Activated naive CD4-positive, alpha-beta T cell treated with anti-CD3 and anti-CD28 coated beads, Interleukin-2, amount 50 U/mL, for 72 hours (primary cell): ENCODE measurements at regions not wholly inside any gene's neighbourhood (a gene's known extent, or its start where the extent isn't known, plus 50 kb on each side); places are given as distances from the start of the nearest gene placed in this dataset.

Source experiments
- ATAC-seq, 2 donors: fragments of 150-1000 bp; cut with Tn5 transposase; 2 replicates each; pipeline ENCODE4 v1.10.0; 2021; ENCODE audit warnings: mild to moderate bottlenecking in 2 of 2, moderate library complexity in 2 of 2
- DNase-seq, 2 donors: peaks; one replicate each; pipeline ENCODE4 v3.0.0; 2021 to 2022; ENCODE audit warnings: low spot score in 2 of 2
- H3K27ac Mint-ChIP-seq, 2 donors: one replicate each; pipeline ENCODE4 v1.8.0; 2022; ENCODE audit warnings: mild to moderate bottlenecking in 2 of 2, mixed read lengths in 2 of 2
- H3K36me3 Mint-ChIP-seq, 2 donors: one replicate each; pipeline ENCODE4 v1.8.0; 2022; ENCODE audit warnings: mixed read lengths in 2 of 2
- H3K9me3 Mint-ChIP-seq, 2 donors: one replicate each; pipeline ENCODE4 v1.8.0; 2022; ENCODE audit warnings: mixed read lengths in 2 of 2

- DNase-seq (no peak), ATAC-seq (no peak)
- no peaks in the 10 kb centered on the region for H3K36me3 Mint-ChIP-seq
- H3K9me3 Mint-ChIP-seq, result no peaks in the 10 kb centered on the region
- H3K27ac Mint-ChIP-seq, result no peak overlapping the region
Measured at GRCh38 chr2:39546409-39546808, 109.3 kb upstream of the MAP4K3 start.

GRCh38 chr2:39546937-39547336 lies 109.9 kb upstream of the MAP4K3 start:
- no peak for DNase-seq
- Mint-ChIP-seq H3K27ac (no peak overlapping the region), H3K36me3 (no peaks in the 10 kb centered on the region), H3K9me3 (no peaks in the 10 kb centered on the region)
- ATAC-seq, result no peak

- Mint-ChIP-seq H3K27ac (no peak overlapping the region), H3K9me3 (no peaks in the 10 kb centered on the region), H3K36me3 (no peaks in the 10 kb centered on the region)
- DNase-seq, result no peak
- ATAC-seq, result no peak
Measured at GRCh38 chr2:39547811-39548719, 111.0 kb upstream of the MAP4K3 start.

GRCh38 chr2:39549000-39549399 lies 111.9 kb upstream of the MAP4K3 start:
- no peak for DNase-seq
- Mint-ChIP-seq H3K9me3 (no peaks in the 10 kb centered on the region), H3K36me3 (no peaks in the 10 kb centered on the region)

GRCh38 chr2:39549718-39550464 lies 112.8 kb upstream of the MAP4K3 start:
- H3K9me3 Mint-ChIP-seq, result no peaks in the 10 kb centered on the region
- no peaks in the 10 kb centered on the region for H3K36me3 Mint-ChIP-seq
- no peak overlapping the region for H3K27ac Mint-ChIP-seq
- no peak for ATAC-seq
- DNase-seq, result no peak

More at GRCh38 chr2:39549000-39549399, 111.9 kb upstream of the MAP4K3 start:
- no peak for ATAC-seq
- H3K27ac Mint-ChIP-seq, result no peak overlapping the region

GRCh38 chr2:39550701-39551285 lies 113.7 kb upstream of the MAP4K3 start:
- H3K27ac Mint-ChIP-seq, result no peak overlapping the region
- no peaks in the 10 kb centered on the region for H3K9me3 Mint-ChIP-seq
- DNase-seq (no peak), ATAC-seq (no peak)
- H3K36me3 Mint-ChIP-seq, result no peaks in the 10 kb centered on the region

GRCh38 chr2:39558906-39559305 lies 106.8 kb upstream of the TMEM178A start:
- H3K36me3 Mint-ChIP-seq, result peaks cover 1 to 19% of the 10 kb centered on the region in 2 donors
- H3K9me3 Mint-ChIP-seq, result peaks cover 12 to 17% of the 10 kb centered on the region in 2 donors
- ATAC-seq (no peak), DNase-seq (no peak)
- no peak overlapping the region for H3K27ac Mint-ChIP-seq

GRCh38 chr2:39563572-39563971 lies 102.1 kb upstream of the TMEM178A start:
- DNase-seq (no peak), ATAC-seq (no peak)
- no peak overlapping the region for H3K27ac Mint-ChIP-seq
- peaks cover 21 to 26% of the 10 kb centered on the region in 2 donors for H3K9me3 Mint-ChIP-seq
- peaks cover 7 to 24% of the 10 kb centered on the region in 2 donors for H3K36me3 Mint-ChIP-seq

- Mint-ChIP-seq H3K36me3 (peaks cover 7 to 17% of the 10 kb centered on the region in 2 donors), H3K9me3 (peaks cover 21% of the 10 kb centered on the region in 2 donors), H3K27ac (no peak overlapping the region)
- no peak for ATAC-seq
- DNase-seq, result no peak
Measured at GRCh38 chr2:39567507-39567906, 98.2 kb upstream of the TMEM178A start.

- H3K9me3 Mint-ChIP-seq, result peaks cover 16% of the 10 kb centered on the region in 2 donors
- no peak for ATAC-seq
- H3K27ac Mint-ChIP-seq, result no peak overlapping the region
- no peak for DNase-seq
- peaks cover 7 to 12% of the 10 kb centered on the region in 2 donors for H3K36me3 Mint-ChIP-seq
Measured at GRCh38 chr2:39568116-39568515, 97.6 kb upstream of the TMEM178A start.

- H3K36me3 Mint-ChIP-seq, result peaks cover 7 to 8% of the 10 kb centered on the region in 2 donors
Measured at GRCh38 chr2:39568561-39569006, 97.1 kb upstream of the TMEM178A start.

GRCh38 chr2:39570130-39570555 lies 95.6 kb upstream of the TMEM178A start:
- DNase-seq (no peak), ATAC-seq (no peak)
- peaks cover 2 to 4% of the 10 kb centered on the region in 2 donors for H3K9me3 Mint-ChIP-seq
- no peaks in the 10 kb centered on the region for H3K36me3 Mint-ChIP-seq
- no peak overlapping the region for H3K27ac Mint-ChIP-seq

More at GRCh38 chr2:39568561-39569006, 97.1 kb upstream of the TMEM178A start:
- DNase-seq, result no peak
- Mint-ChIP-seq H3K9me3 (peaks cover 12% of the 10 kb centered on the region in 2 donors), H3K27ac (no peak overlapping the region)
- ATAC-seq, result no peak

GRCh38 chr2:39570614-39571013 lies 95.1 kb upstream of the TMEM178A start:
- DNase-seq (no peak), ATAC-seq (no peak)
- Mint-ChIP-seq H3K36me3 (no peaks in the 10 kb centered on the region), H3K27ac (no peak overlapping the region), H3K9me3 (peaks cover 0 to 4% of the 10 kb centered on the region in 2 donors)

- Mint-ChIP-seq H3K27ac (no peak overlapping the region), H3K36me3 (no peaks in the 10 kb centered on the region), H3K9me3 (no peaks in the 10 kb centered on the region)
- ATAC-seq (no peak), DNase-seq (no peak)
Measured at GRCh38 chr2:39571111-39571731, 94.5 kb upstream of the TMEM178A start.

GRCh38 chr2:39573276-39573675 lies 92.4 kb upstream of the TMEM178A start:
- DNase-seq (no peak), ATAC-seq (no peak)
- Mint-ChIP-seq H3K27ac (no peak overlapping the region), H3K9me3 (no peaks in the 10 kb centered on the region), H3K36me3 (no peaks in the 10 kb centered on the region)

- ATAC-seq, result no peak
- Mint-ChIP-seq H3K9me3 (peaks cover 3 to 4% of the 10 kb centered on the region in 2 donors), H3K36me3 (no peaks in the 10 kb centered on the region), H3K27ac (no peak overlapping the region)
- no peak for DNase-seq
Measured at GRCh38 chr2:39581866-39582265, 83.9 kb upstream of the TMEM178A start.
